ENCODE measurements at regions not wholly inside any gene's neighbourhood (a gene's known extent, or its start where the extent isn't known, plus 50 kb on each side); places are given as distances from the start of the nearest gene placed in this dataset.

DNA sequence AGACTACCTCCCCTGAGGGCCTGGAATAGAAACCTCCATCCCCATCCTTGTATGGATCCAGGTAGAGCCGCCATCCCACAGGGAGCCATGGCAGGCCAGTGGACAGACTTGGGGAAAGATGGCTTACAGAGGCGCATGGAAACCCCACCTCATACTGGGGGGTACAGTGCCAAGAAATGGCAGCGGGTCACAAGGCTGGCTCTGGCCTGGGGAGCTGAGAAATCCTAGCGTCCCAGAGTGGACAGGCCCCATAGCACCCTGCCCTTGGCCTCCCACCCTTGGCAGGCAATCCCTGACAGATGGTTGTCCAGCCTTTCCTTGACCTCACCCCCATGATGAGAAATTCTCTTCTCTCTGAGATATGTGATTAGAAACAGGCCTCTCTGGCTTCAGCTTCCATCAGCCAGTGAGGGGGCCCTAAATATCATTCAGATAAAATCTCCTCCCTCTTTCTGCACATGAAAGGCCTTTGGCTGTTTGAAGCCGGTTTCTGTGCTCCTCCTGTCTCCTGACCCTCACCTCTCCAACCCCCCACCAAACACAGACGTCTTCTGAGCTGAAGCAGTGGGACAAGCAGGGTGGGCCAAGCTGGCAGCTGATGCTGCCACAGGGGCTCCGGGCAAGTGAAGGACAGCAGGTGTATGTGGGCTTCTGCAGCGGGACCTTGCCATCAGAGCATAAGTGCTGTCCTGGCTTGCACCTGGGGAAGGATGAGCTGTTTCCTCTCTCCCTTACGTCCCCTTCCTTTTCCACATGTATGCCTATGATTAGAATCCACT is 204.4 kb upstream of the MAMLD1 start:
- no peaks in the 10 kb centered on the region for H3K36me3 ChIP-seq (replicated peaks; ENCODE audit: control insufficient read depth, insufficient read depth, low read length)
- DNase-seq, result no peak
- H3K4me3 ChIP-seq (ENCODE audit: insufficient read depth, low read depth, low read length), result no peak overlapping the region

DNA sequence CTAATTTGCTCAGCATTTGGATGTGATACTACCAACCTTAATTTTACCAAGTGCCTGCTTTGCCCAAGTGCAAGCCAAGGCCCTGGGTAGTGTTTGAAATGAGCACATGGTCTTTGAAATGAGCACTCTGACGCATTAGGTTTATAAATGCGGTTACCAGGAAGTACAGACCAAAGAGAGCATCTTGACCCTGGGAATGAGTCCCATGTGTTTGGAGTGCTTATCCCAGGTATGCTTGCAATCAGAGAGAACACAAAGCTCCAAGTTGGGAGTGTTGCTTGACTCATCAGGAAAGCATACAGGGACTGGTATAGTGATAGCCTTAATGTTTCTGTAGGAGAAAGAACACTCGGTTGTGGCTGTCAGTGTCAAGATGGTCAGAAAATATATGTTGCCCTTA is 203.6 kb upstream of the MAMLD1 start:
- peaks cover under 1% of the 10 kb centered on the region; the same call in 1 of the 2 replicates for H3K27me3 ChIP-seq (ENCODE audit: control insufficient read depth, insufficient read depth, low read length)
- H3K4me3 ChIP-seq (ENCODE audit: insufficient read depth, low read depth, low read length), result no peak overlapping the region
- no peaks in the 10 kb centered on the region for H3K36me3 ChIP-seq (replicated peaks; ENCODE audit: control insufficient read depth, insufficient read depth, low read length)
- no peak for DNase-seq

More for the DNA sequence above, 204.4 kb upstream of the MAMLD1 start:
- H3K27me3 ChIP-seq (ENCODE audit: control insufficient read depth, insufficient read depth, low read length), result no peaks in the 10 kb centered on the region

DNA sequence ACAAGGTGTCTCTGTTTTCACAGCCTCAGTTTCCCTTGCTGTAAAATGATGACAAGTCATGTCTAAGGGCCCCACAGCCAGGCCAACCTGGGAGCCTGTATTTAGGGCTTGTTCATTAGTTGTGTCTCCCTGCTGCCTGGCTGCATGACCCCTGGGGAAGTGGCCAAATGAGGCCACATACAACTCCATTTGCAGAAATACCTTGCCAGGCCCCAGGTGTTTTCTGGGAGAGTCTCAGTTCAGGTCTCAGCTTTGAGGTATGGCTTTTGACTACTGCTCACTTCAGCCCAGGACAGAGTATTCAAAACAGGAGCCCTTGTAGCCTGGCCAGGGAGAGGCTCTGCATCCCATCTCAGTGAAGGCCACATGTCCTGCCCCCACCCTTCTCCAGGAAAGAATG is 202.5 kb upstream of the MAMLD1 start:
- Histone ChIP-seq H3K4me3 (ENCODE audit: insufficient read depth, low read depth, low read length) (no peak overlapping the region), H3K27me3 (ENCODE audit: control insufficient read depth, insufficient read depth, low read length) (peaks cover 2% of the 10 kb centered on the region; the same call in 1 of the 2 replicates), H3K36me3 (replicated peaks; ENCODE audit: control insufficient read depth, insufficient read depth, low read length) (no peaks in the 10 kb centered on the region)
- no peak for DNase-seq

DNA sequence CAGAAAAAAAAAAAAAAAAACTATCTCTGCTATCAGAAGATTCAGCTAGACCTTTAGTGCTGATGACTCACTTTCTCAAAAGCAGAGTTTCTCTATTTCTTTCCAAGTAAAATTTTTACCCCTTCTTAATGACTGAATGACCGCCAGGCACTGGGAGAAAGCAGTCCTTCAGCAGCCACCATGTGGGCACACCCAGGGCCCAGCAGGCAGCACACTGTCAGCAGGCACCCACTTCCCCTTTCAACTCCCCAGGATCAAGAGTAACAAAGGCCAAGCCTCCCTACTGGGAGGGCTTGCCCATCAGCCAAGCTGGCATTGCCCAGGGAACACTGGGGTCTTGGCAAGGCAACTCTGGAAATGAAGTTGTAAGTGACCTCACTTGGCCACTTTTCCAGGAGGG is 201.9 kb upstream of the MAMLD1 start:
- Histone ChIP-seq H3K4me3 (ENCODE audit: insufficient read depth, low read depth, low read length) (no peak overlapping the region), H3K27me3 (ENCODE audit: control insufficient read depth, insufficient read depth, low read length) (peaks cover 2% of the 10 kb centered on the region; the same call in 1 of the 2 replicates), H3K36me3 (replicated peaks; ENCODE audit: control insufficient read depth, insufficient read depth, low read length) (no peaks in the 10 kb centered on the region)
- DNase-seq, result no peak

DNA sequence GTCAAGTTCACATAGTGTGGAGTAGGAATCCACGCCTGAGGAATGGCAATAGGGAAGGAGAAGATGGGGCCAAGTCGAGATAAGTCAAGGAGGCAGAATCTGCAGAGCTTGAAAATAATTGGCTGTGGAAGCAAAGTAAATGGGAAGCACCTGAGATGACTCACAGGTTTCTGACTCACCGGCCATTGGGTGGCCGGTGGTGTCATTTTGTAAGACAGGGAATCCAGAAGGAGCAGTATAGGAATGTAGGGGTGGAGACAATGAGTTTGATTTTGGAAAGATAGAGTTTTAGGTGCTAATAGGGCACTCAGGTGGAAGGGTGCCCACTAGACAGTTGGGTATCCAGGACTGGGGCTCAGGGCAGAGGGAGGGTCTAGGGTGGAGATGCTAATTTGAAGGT is 201.0 kb upstream of the MAMLD1 start:
- H3K27me3 ChIP-seq (ENCODE audit: control insufficient read depth, insufficient read depth, low read length), result peaks cover 2% of the 10 kb centered on the region; the same call in 1 of the 2 replicates
- no peak overlapping the region for H3K4me3 ChIP-seq (ENCODE audit: insufficient read depth, low read depth, low read length)
- H3K36me3 ChIP-seq (replicated peaks; ENCODE audit: control insufficient read depth, insufficient read depth, low read length), result no peaks in the 10 kb centered on the region
- no peak for DNase-seq

DNA sequence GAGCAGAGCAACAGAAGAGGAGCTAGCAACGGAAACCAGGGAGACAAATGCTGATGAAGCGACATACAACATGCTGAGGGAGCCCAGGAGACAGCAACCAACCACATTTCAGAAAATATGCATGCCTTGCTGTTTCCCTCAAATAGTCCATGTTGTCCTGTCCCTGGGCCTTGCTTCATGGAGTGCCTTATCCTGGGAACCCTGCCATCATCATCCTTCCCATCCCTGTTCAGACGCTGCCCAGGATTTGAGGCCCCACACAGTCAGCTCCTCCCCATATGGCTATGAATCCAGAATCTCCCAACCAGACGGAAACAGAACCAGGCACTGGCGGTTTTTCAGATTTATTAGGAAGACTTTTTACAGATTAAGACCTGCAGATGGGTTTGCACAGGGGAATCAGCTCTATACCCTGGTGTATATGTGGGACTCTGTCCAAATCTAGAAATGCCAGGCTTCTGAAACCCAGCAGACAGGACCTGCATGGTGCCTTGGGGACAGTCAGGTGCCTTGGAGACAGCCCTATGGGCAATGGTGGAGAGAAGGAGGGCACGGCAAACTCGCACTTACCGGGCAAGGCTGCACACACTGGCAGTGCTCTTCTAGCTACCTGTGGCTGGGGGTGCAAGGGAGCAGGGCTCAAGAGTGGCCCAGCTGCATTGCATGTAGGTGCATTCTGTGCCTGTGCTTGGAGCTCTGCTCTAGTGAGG is 199.7 kb upstream of the MAMLD1 start:
- no peak overlapping the region for H3K4me3 ChIP-seq (ENCODE audit: insufficient read depth, low read depth, low read length)
- peaks cover 2% of the 10 kb centered on the region; the same call in 1 of the 2 replicates for H3K27me3 ChIP-seq (ENCODE audit: control insufficient read depth, insufficient read depth, low read length)
- no peaks in the 10 kb centered on the region for H3K36me3 ChIP-seq (replicated peaks; ENCODE audit: control insufficient read depth, insufficient read depth, low read length)
- DNase-seq, result no peak

DNA sequence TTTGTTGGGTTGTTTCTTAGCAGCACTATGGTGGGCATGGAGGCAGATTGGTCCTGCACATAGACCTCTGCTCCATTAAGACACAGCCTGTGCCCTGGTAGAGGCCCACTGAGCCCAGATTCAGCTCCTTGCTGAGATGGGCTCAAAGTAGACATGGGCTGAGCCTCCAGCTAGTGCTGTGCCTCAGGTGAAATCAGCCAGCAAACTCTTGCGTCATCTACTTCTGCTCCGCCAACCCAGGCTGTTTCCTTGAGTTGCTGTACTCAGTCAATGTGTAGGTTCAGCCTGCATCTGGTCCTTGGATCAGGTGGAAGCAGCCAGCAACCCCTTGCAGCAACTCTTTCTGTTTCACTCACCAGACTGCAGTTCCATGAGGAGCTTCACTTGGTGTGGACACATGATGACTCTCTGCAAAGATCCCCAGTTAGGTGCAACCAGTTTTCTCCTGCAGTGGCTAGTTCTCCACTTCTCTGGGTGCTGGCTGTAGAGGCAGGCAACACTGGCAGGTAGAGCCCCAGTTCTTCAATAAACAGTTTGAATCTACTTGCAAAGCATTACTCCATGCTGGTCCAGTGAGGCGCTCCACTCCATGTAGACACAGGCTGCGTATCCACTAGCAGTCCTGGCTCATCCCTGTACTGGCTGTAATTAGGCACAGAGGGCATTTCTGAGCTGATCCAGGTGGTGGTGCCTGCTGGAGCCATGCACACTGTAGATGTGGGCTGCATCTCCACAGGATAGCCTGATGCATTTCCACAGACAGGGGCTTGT is 199.0 kb upstream of the MAMLD1 start:
- no peaks in the 10 kb centered on the region for H3K36me3 ChIP-seq (replicated peaks; ENCODE audit: control insufficient read depth, insufficient read depth, low read length)
- no peak overlapping the region for H3K4me3 ChIP-seq (ENCODE audit: insufficient read depth, low read depth, low read length)
- H3K27me3 ChIP-seq (ENCODE audit: control insufficient read depth, insufficient read depth, low read length), result peaks cover 2% of the 10 kb centered on the region; the same call in 1 of the 2 replicates
- no peak for DNase-seq

DNA sequence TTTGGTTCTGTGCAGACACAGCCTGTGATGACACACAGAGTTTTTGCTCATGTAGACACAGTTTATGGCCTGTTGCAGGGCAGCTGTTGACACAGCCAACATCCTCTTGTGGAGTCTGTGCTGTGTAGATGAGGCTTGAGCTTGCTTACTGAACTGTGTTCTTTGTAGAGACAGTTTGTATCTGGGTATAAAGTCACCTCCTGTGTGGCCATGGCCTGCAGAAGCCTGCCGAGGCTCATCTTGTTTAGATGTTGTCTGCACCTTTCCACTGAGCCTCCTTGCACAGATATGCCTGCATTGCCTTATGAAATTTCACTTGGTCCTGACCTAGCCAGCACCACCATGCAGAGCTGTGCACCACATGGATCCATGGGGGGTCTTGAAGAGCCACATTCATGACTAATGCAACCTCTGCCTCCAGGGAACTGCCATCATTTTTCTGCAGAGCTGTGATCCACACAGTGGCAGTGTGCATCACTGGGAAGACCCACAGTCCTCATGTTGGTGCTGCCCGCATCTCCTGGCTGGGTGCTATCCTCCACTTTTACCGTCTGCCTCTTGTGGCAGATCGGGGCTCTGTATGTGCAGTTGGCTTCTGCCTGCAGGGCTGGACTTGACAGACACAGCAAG is 198.0 kb upstream of the MAMLD1 start:
- peaks cover 2% of the 10 kb centered on the region; the same call in 1 of the 2 replicates for H3K27me3 ChIP-seq (ENCODE audit: control insufficient read depth, insufficient read depth, low read length)
- H3K4me3 ChIP-seq (ENCODE audit: insufficient read depth, low read depth, low read length), result no peak overlapping the region
- DNase-seq, result no peak
- H3K36me3 ChIP-seq (replicated peaks; ENCODE audit: control insufficient read depth, insufficient read depth, low read length), result no peaks in the 10 kb centered on the region

DNA sequence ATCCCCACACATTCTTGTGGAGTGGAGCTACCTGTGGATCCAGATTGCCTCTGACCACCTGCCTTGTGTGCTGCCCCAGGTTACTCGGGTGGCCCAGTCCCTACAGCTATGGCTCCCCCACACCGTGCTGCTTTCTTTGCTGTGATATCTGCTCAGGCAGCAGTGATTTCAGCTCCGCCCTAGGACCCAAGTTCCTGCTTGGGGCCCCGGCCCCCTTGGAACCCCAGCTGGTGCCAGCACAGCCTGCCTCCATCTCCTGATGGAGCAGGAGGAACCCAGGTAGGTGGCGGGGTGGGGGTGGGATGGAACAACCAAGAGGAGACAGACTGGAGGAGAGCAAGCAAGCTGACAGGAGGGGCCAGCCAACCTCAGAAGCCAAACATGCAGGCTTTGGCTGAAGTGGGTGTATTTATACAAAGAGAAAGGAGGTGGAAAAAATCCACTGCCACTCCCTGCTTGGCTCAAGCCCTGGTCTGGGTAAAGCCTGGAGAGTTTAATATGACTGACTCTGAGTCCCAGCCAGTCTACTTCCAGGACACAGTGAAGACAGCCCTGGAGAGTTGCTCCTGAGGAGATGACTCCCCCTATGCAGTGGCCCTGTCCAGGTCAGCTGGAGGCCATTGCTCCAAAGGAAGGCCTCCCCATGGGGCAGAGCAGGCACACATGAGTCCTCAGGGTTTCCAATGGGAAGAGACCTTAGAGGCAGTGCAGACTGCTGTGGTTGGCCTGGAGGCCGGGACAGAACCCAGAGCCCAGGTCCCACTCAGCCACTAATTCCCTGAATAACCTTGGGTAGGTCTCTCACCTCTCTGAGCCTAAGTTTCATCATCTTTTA is 197.1 kb upstream of the MAMLD1 start:
- peaks cover 2% of the 10 kb centered on the region; the same call in 1 of the 2 replicates for H3K27me3 ChIP-seq (ENCODE audit: control insufficient read depth, insufficient read depth, low read length)

DNA sequence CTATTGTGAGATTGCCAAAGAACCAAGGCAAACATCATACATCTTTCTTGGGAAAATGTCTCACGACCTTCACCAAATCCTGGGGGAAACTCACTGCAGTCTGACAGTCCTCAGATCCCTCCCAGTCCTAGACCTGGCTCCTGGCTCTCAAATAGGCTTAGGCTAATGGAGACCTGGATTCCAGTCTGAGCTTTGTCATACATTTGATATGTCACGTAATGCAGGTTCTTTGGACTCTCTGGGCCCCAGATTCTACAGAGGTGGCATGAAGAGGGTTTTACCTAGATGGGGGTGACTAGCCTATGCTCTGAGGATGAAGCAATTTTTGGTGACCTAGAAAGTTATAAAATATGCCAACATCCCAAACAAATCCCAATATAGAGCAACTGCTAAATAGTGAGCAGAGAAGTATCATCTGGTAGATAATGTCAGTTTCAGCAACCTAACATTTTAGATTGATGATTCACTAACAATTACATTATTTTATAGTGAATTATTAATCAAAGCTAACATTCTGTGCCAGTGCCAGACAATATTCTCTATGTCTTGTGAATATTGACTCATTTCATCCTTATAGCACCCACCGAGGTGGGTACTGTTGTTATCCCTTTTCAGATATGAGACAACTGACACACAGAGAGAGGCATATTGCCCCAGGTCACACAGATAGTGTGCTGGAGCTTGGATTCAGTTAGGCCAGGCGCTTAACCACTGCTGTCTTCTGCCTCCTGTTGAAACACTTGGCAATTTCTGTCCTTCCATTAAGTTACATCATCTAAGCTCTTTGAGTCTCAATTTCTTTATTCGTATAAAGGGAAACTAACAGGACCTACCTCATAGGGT is 195.4 kb upstream of the MAMLD1 start:
- H3K27me3 ChIP-seq (ENCODE audit: control insufficient read depth, insufficient read depth, low read length), result peaks cover 2% of the 10 kb centered on the region; the same call in 1 of the 2 replicates
- H3K36me3 ChIP-seq (replicated peaks; ENCODE audit: control insufficient read depth, insufficient read depth, low read length), result no peaks in the 10 kb centered on the region
- no peak overlapping the region for H3K4me3 ChIP-seq (ENCODE audit: insufficient read depth, low read depth, low read length)
- no peak for DNase-seq

More for the DNA sequence above, 197.1 kb upstream of the MAMLD1 start:
- Histone ChIP-seq H3K4me3 (ENCODE audit: insufficient read depth, low read depth, low read length) (no peak overlapping the region), H3K36me3 (replicated peaks; ENCODE audit: control insufficient read depth, insufficient read depth, low read length) (no peaks in the 10 kb centered on the region)
- DNase-seq, result no peak

DNA sequence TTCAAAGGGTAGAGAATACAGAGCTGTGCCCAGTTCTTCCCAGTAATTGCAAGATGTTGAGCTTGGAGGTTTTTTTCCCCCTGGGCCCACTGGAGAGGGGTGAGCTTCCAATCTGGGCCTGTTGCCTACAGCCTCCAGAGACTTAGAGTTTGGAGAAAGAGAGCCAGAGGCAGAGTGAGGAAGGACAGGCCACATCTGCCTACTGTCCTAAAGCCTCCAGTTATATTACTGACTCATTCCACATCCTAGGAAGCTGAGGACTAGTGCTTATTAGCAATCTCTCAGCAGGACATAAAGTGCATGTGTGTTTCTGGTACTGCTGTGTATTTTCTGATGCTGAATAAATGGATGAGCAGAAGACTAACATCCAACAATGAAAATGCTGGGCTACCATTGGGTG is 181.0 kb upstream of the MAMLD1 start:
- Histone ChIP-seq H3K27me3 (ENCODE audit: control insufficient read depth, insufficient read depth, low read length) (no peaks in the 10 kb centered on the region), H3K4me3 (ENCODE audit: insufficient read depth, low read depth, low read length) (no peak overlapping the region), H3K36me3 (replicated peaks; ENCODE audit: control insufficient read depth, insufficient read depth, low read length) (no peaks in the 10 kb centered on the region)
- DNase-seq, result no peak

DNA sequence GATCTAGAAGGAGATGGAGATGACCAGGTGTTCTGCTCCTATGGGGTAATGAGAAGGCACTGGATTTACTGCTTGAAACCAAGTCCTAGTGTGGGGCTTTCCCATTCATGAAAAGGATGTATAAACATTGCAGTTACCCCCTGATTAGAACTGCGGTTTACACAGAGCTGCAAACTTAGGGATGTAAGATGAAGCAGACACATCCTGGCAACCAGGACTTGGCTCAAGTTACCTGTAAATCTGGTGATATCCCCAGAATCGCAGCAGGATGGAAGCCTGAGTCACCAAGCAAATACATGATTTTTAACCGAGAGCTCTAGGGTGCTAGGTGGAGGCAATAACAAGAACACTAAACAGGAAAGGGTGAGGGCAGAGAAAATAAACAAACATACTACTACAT is 178.6 kb upstream of the MAMLD1 start:
- no peak for DNase-seq
- no peaks in the 10 kb centered on the region for H3K36me3 ChIP-seq (replicated peaks; ENCODE audit: control insufficient read depth, insufficient read depth, low read length)
- no peaks in the 10 kb centered on the region for H3K27me3 ChIP-seq (ENCODE audit: control insufficient read depth, insufficient read depth, low read length)
- no peak overlapping the region for H3K4me3 ChIP-seq (ENCODE audit: insufficient read depth, low read depth, low read length)

DNA sequence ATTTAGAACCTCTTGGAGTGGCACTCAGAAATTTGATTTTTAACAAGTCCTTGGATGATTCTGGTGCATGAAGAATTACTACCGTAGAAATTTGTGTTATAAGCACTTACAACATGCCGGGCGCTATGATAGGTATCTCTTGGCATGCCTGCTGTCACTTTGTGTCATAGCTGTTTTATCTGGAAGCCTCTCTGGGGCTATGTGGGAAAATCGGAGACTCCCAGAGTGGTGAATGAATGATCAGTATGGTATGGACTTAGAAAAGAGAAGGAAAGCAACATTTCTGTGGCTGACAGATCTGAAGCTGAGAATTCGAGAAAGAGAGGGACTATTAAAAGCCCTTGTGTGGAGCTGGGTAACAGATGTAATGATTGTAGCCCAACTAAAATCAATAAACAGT is 177.4 kb upstream of the MAMLD1 start:
- Histone ChIP-seq H3K27me3 (ENCODE audit: control insufficient read depth, insufficient read depth, low read length) (no peaks in the 10 kb centered on the region), H3K36me3 (replicated peaks; ENCODE audit: control insufficient read depth, insufficient read depth, low read length) (no peaks in the 10 kb centered on the region), H3K4me3 (ENCODE audit: insufficient read depth, low read depth, low read length) (no peak overlapping the region)
- no peak for DNase-seq

All from H7 (cell line).